Ishikawa (cell line): ENCODE measurements at regions not wholly inside any gene's neighbourhood (a gene's known extent, or its start where the extent isn't known, plus 50 kb on each side); places are given as distances from the start of the nearest gene placed in this dataset.

ENCODE experiments used
- CEBPB ChIP-seq: IDR thresholded peaks from 2 replicates; pipeline ENCODE4 v1.6.1; 2012
- CREB1 ChIP-seq: IDR thresholded peaks from 2 replicates; pipeline ENCODE4 v1.6.1; 2012; ENCODE audit warnings: low read depth
- EGR1 ChIP-seq: IDR thresholded peaks from 2 replicates; pipeline ENCODE4 v1.6.1; 2012
- EP300 ChIP-seq: IDR thresholded peaks from 2 replicates; pipeline ENCODE4 v1.6.1; 2012; ENCODE audit warnings: borderline replicate concordance
- MAX ChIP-seq: IDR thresholded peaks from 2 replicates; pipeline ENCODE4 v1.6.1; 2012
- NFIC ChIP-seq: IDR thresholded peaks from 2 replicates; pipeline ENCODE4 v1.6.1; 2012
- RAD21 ChIP-seq: IDR thresholded peaks from 2 replicates; pipeline ENCODE4 v1.6.1; 2012; ENCODE audit warnings: low read depth
- TCF12 ChIP-seq: IDR thresholded peaks from 2 replicates; pipeline ENCODE4 v1.6.1; 2012; ENCODE audit warnings: low read depth
- TF ChIP-seq, protein P1 (sequence below): IDR thresholded peaks from 2 replicates; pipeline ENCODE4 v1.6.1; 2012

- TF ChIP-seq CREB1 (no peak), RAD21 (no peak), MAX (no peak), NFIC (no peak), CEBPB (no peak), EGR1 (no peak), TCF12 (no peak), EP300 (no peak)
- TF ChIP-seq, protein P1, sequence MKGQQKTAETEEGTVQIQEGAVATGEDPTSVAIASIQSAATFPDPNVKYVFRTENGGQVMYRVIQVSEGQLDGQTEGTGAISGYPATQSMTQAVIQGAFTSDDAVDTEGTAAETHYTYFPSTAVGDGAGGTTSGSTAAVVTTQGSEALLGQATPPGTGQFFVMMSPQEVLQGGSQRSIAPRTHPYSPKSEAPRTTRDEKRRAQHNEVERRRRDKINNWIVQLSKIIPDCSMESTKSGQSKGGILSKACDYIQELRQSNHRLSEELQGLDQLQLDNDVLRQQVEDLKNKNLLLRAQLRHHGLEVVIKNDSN = no peak
These were observed 358.7 kb downstream of the HHIPL2 start for GRCh38 chr1:222189218-222189617.
